PC-9 (cell line): ENCODE measurements at regions not wholly inside any gene's neighbourhood (a gene's known extent, or its start where the extent isn't known, plus 50 kb on each side); places are given as distances from the start of the nearest gene placed in this dataset.

Experiments used
- CTCF ChIP-seq: fragments of 200-600 bp; sonication (generic); conservative IDR thresholded peaks from 2 replicates; pipeline ENCODE4 v1.6.1; 2017; ENCODE audit warnings: mixed run types, antibody characterized with exemption, mild to moderate bottlenecking, moderate library complexity
- EZH2 ChIP-seq: fragments of 200-600 bp; sonication (generic); IDR thresholded peaks from 2 replicates; pipeline ENCODE4 v1.8.0; 2017; ENCODE audit warnings: antibody characterized with exemption, low read depth

- TF ChIP-seq EZH2 (no peak), CTCF (no peak)
These were observed 652.8 kb downstream of the KCNA4 start for GRCh38 chr11:29364006-29364405.
